Endothelial cell of umbilical vein (primary cell): ENCODE measurements at regions not wholly inside any gene's neighbourhood (a gene's known extent, or its start where the extent isn't known, plus 50 kb on each side); places are given as distances from the start of the nearest gene placed in this dataset.

Experiments used
- EZH2 ChIP-seq: IDR thresholded peaks from 2 replicates; pipeline ENCODE4 v1.6.1; 2012; ENCODE audit warnings: borderline replicate concordance, low read depth, mild to moderate bottlenecking, moderate library complexity, low read length, inconsistent platforms; ENCODE audit not compliant: severe bottlenecking
- POLR2A ChIP-seq: IDR thresholded peaks from 2 replicates; pipeline ENCODE4 v1.6.1; 2012; ENCODE audit warnings: low read depth, mild to moderate bottlenecking, control low read depth, low read length
- TF ChIP-seq, protein P1 (sequence below), 2 donors: IDR thresholded peaks; 1 replicate in 1 of 2; 2 replicates in 1 of 2; pipeline ENCODE4 v1.5.1; 2011; ENCODE audit warnings: low read length in 2 of 2, mild to moderate bottlenecking in 2 of 2, moderate library complexity in 2 of 2, control low read depth in 1 of 2, inconsistent platforms in 1 of 2, low read depth in 1 of 2; ENCODE audit not compliant: insufficient read depth in 1 of 2; ENCODE audit errors: extremely low read depth in 1 of 2
- TF ChIP-seq, protein P2 (sequence below): IDR thresholded peaks from 2 replicates; pipeline ENCODE4 v1.6.1; 2011; ENCODE audit not compliant: insufficient read depth, insufficient read length

DNA sequence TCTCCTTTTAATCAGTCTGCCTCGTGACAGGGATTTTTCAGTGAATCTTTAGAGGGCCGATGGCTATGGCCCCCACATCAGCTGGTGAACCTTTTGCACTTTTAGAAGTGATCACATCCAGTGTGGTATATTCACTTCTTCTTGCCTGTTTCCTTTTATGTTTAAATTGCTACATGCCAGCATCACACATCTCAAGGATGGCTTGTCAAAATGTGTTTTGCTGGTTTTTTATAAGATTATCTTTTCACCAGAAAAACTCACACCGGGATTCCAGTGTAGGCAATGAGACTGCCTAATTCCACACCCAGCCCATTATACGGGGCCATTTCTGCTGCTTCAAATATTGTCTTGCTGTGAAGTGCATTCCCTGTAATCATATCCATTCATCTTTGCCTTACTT is 1151.7 kb upstream of the ADGRL4 start:
- TF ChIP-seq, protein P1, sequence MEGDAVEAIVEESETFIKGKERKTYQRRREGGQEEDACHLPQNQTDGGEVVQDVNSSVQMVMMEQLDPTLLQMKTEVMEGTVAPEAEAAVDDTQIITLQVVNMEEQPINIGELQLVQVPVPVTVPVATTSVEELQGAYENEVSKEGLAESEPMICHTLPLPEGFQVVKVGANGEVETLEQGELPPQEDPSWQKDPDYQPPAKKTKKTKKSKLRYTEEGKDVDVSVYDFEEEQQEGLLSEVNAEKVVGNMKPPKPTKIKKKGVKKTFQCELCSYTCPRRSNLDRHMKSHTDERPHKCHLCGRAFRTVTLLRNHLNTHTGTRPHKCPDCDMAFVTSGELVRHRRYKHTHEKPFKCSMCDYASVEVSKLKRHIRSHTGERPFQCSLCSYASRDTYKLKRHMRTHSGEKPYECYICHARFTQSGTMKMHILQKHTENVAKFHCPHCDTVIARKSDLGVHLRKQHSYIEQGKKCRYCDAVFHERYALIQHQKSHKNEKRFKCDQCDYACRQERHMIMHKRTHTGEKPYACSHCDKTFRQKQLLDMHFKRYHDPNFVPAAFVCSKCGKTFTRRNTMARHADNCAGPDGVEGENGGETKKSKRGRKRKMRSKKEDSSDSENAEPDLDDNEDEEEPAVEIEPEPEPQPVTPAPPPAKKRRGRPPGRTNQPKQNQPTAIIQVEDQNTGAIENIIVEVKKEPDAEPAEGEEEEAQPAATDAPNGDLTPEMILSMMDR (IDR thresholded peaks at IDR 0.05; ENCODE audit: extremely low read depth in 1 of 2, insufficient read depth in 1 of 2, low read depth in 1 of 2, low read length in 2 of 2) = no peak
- TF ChIP-seq EZH2 (no peak), POLR2A (no peak)
- TF ChIP-seq, protein P2, sequence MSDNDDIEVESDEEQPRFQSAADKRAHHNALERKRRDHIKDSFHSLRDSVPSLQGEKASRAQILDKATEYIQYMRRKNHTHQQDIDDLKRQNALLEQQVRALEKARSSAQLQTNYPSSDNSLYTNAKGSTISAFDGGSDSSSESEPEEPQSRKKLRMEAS = no peak
